ENCODE measurements at regions not wholly inside any gene's neighbourhood (a gene's known extent, or its start where the extent isn't known, plus 50 kb on each side); places are given as distances from the start of the nearest gene placed in this dataset.

- H2AFZ ChIP-seq (replicated peaks; ENCODE audit: low read length, poor library complexity): no peak overlapping the region
- no peak overlapping the region for H2BK15ac ChIP-seq (ENCODE audit: low read depth, low read length)
- H3K27ac ChIP-seq (ENCODE audit: insufficient read depth, low read length): no peak overlapping the region
- no peak overlapping the region for H4K5ac ChIP-seq (ENCODE audit: low read depth, low read length)
- H3K4me3 ChIP-seq (ENCODE audit: insufficient read depth, low read depth, low read length): no peak overlapping the region
- intact Hi-C loops (cut with micrococcal nuclease): no loop called here
- H3K27me3 ChIP-seq (ENCODE audit: control insufficient read depth, insufficient read depth, low read length): no peaks in the 10 kb centered on the region
- ChIA-PET POLR2A (ENCODE audit: unreplicated experiment) (no interaction called here), CTCF (no interaction called here)
- in situ Hi-C loops (cut with MboI; ENCODE audit: low sequenced_read_pairs): no loop called here
- H2BK20ac ChIP-seq (ENCODE audit: low read depth, low read length): no peak overlapping the region
- H2AK5ac ChIP-seq (ENCODE audit: low read depth, low read length): no peak overlapping the region
- ATAC-seq (ENCODE audit: low read depth) (no peak), DNase-seq (no peak)
- no peaks in the 10 kb centered on the region for H3K9me1 ChIP-seq (ENCODE audit: insufficient read depth, low read length)
- no peak overlapping the region for H3K4ac ChIP-seq (ENCODE audit: low read depth, low read length)
- H3K23ac ChIP-seq (ENCODE audit: low read depth, low read length): no peak overlapping the region
- BruUV-seq (replicated peaks): no TSS peak
- no peak overlapping the region for H3K14ac ChIP-seq (replicated peaks; ENCODE audit: low read depth, low read length)
- no peak overlapping the region for H4K91ac ChIP-seq (ENCODE audit: insufficient read depth, low read depth, low read length)
- H3K4me2 ChIP-seq (ENCODE audit: low read depth, low read length): no peak overlapping the region
- H3K79me1 ChIP-seq (ENCODE audit: low read depth in 1 of 2, low read length in 2 of 2): no peaks in the 10 kb centered on the region
- no peak overlapping the region for H4K8ac ChIP-seq (ENCODE audit: low read depth in 2 of 2, low read length in 2 of 2)
- no peaks in the 10 kb centered on the region for H3K9me3 ChIP-seq (ENCODE audit: control insufficient read depth, insufficient read depth, low read length)
- H3K18ac ChIP-seq (ENCODE audit: low read depth, low read length): no peak overlapping the region
- H3K36me3 ChIP-seq (ENCODE audit: control insufficient read depth, insufficient read depth, low read length): no peaks in the 10 kb centered on the region
- no peaks in the 10 kb centered on the region for H4K20me1 ChIP-seq (ENCODE audit: insufficient read depth, low read length)
- no peak overlapping the region for H3K56ac ChIP-seq (ENCODE audit: extremely low read depth, insufficient read depth, low read length)
- no peak overlapping the region for H3K9ac ChIP-seq (ENCODE audit: low read depth, low read length)
- no peak overlapping the region for H2BK120ac ChIP-seq (ENCODE audit: low read depth, low read length)
- no peak overlapping the region for H2BK5ac ChIP-seq (ENCODE audit: low read depth, low read length, poor library complexity, severe bottlenecking)
- no peak for TF ChIP-seq USF2 (IDR thresholded peaks at IDR 0.05; ENCODE audit: low read depth, low read length)
- peak; percentile 55; the same call in 1 of the 2 replicates for TF ChIP-seq CEBPB (IDR thresholded peaks at IDR 0.05; ENCODE audit: low read depth, low read length)
- TF ChIP-seq BHLHE40 (IDR thresholded peaks at IDR 0.05; ENCODE audit: low read depth, low read length): no peak
- no peak overlapping the region for H2AK9ac ChIP-seq (replicated peaks; ENCODE audit: low read depth, low read length, poor library complexity)
- dilution Hi-C loops (cut with HindIII; ENCODE audit: low sequenced_read_pairs, unreplicated experiment): no loop called here
- no peaks in the 10 kb centered on the region for H3K4me1 ChIP-seq (ENCODE audit: control insufficient read depth, insufficient read depth, low read length)
These were observed 345.1 kb upstream of the PTPRD start for GRCh38 chr9:10957878-10958277.

Data from IMR-90 (cell line).